ENCODE measurements at regions not wholly inside any gene's neighbourhood (a gene's known extent, or its start where the extent isn't known, plus 50 kb on each side); places are given as distances from the start of the nearest gene placed in this dataset.

- peaks cover 13% of the 10 kb centered on the region for H3K9me3 ChIP-seq (replicated peaks)
- no peaks in the 10 kb centered on the region for H3K27me3 ChIP-seq (replicated peaks)
- no peaks in the 10 kb centered on the region for H3K36me3 ChIP-seq
- H3K27ac ChIP-seq, result no peak overlapping the region
- no peak overlapping the region for H3K4me3 ChIP-seq
- H3K4me1 ChIP-seq (replicated peaks), result no peaks in the 10 kb centered on the region
- no peak for DNase-seq (ENCODE audit: low read depth in 1 of 2, low spot score in 2 of 2)
Observed at GRCh38 chr10:120993089-120993488, 141.9 kb downstream of the WDR11 start.

GRCh38 chr10:120995768-120996167, 144.6 kb downstream of the WDR11 start:
- Histone ChIP-seq H3K36me3 (no peaks in the 10 kb centered on the region), H3K27ac (no peak overlapping the region), H3K4me1 (replicated peaks) (no peaks in the 10 kb centered on the region), H3K27me3 (replicated peaks) (no peaks in the 10 kb centered on the region), H3K4me3 (no peak overlapping the region), H3K9me3 (replicated peaks) (peaks cover 17% of the 10 kb centered on the region)
- no peak for DNase-seq (ENCODE audit: low read depth in 1 of 2, low spot score in 2 of 2)

GRCh38 chr10:120996456-120997034, 145.4 kb downstream of the WDR11 start:
- Histone ChIP-seq H3K27ac (no peak overlapping the region), H3K36me3 (no peaks in the 10 kb centered on the region), H3K4me3 (no peak overlapping the region), H3K4me1 (replicated peaks) (no peaks in the 10 kb centered on the region), H3K27me3 (replicated peaks) (no peaks in the 10 kb centered on the region), H3K9me3 (replicated peaks) (peaks cover 11% of the 10 kb centered on the region)
- DNase-seq (ENCODE audit: low read depth in 1 of 2, low spot score in 2 of 2), result no peak

GRCh38 chr10:120997313-120997712, 146.2 kb downstream of the WDR11 start:
- Histone ChIP-seq H3K27ac (no peak overlapping the region), H3K4me1 (replicated peaks) (no peaks in the 10 kb centered on the region), H3K9me3 (replicated peaks) (peaks cover 8% of the 10 kb centered on the region), H3K4me3 (no peak overlapping the region), H3K36me3 (no peaks in the 10 kb centered on the region), H3K27me3 (replicated peaks) (no peaks in the 10 kb centered on the region)
- DNase-seq (ENCODE audit: low read depth in 1 of 2, low spot score in 2 of 2), result no peak

- peak in 1 of 2 experiments; percentile 16 for DNase-seq (ENCODE audit: low read depth in 1 of 2, low spot score in 2 of 2)
- Histone ChIP-seq H3K9me3 (replicated peaks) (peaks cover 8% of the 10 kb centered on the region; the same call in 1 of the 2 replicates), H3K27ac (no peak overlapping the region), H3K4me1 (replicated peaks) (no peaks in the 10 kb centered on the region), H3K4me3 (no peak overlapping the region), H3K27me3 (replicated peaks) (no peaks in the 10 kb centered on the region), H3K36me3 (no peaks in the 10 kb centered on the region)
Observed at GRCh38 chr10:120997756-120998155, 146.6 kb downstream of the WDR11 start.

GRCh38 chr10:120998251-120998650, 147.1 kb downstream of the WDR11 start:
- H3K4me1 ChIP-seq (replicated peaks), result no peaks in the 10 kb centered on the region
- no peak overlapping the region for H3K4me3 ChIP-seq
- no peaks in the 10 kb centered on the region for H3K27me3 ChIP-seq (replicated peaks)
- no peaks in the 10 kb centered on the region for H3K36me3 ChIP-seq
- H3K27ac ChIP-seq, result no peak overlapping the region
- H3K9me3 ChIP-seq (replicated peaks), result peaks cover 8% of the 10 kb centered on the region; the same call in 1 of the 2 replicates
- no peak for DNase-seq (ENCODE audit: low read depth in 1 of 2, low spot score in 2 of 2)

GRCh38 chr10:120998782-120999285, 147.7 kb downstream of the WDR11 start:
- DNase-seq (ENCODE audit: low read depth in 1 of 2, low spot score in 2 of 2), result peak in 1 of 2 experiments; percentile 15
- Histone ChIP-seq H3K9me3 (replicated peaks) (peaks cover 11% of the 10 kb centered on the region), H3K4me1 (replicated peaks) (no peaks in the 10 kb centered on the region), H3K27me3 (replicated peaks) (no peaks in the 10 kb centered on the region), H3K36me3 (no peaks in the 10 kb centered on the region), H3K4me3 (no peak overlapping the region), H3K27ac (no peak overlapping the region)

- DNase-seq (ENCODE audit: low read depth in 1 of 2, low spot score in 2 of 2), result peak in 1 of 2 experiments; percentile 24
Observed at GRCh38 chr10:120999868-121000267, 148.7 kb downstream of the WDR11 start.

GRCh38 chr10:121002586-121003205, 151.5 kb downstream of the WDR11 start:
- no peaks in the 10 kb centered on the region for H3K27me3 ChIP-seq (replicated peaks)
- H3K9me3 ChIP-seq (replicated peaks), result peaks cover 14% of the 10 kb centered on the region
- H3K4me3 ChIP-seq, result no peak overlapping the region
- no peak overlapping the region for H3K27ac ChIP-seq
- H3K4me1 ChIP-seq (replicated peaks), result no peaks in the 10 kb centered on the region
- DNase-seq (ENCODE audit: low read depth in 1 of 2, low spot score in 2 of 2), result no peak
- H3K36me3 ChIP-seq, result no peaks in the 10 kb centered on the region

More at GRCh38 chr10:120999868-121000267, 148.7 kb downstream of the WDR11 start:
- H3K36me3 ChIP-seq, result no peaks in the 10 kb centered on the region
- H3K4me1 ChIP-seq (replicated peaks), result no peaks in the 10 kb centered on the region
- H3K27me3 ChIP-seq (replicated peaks), result no peaks in the 10 kb centered on the region
- peaks cover 14% of the 10 kb centered on the region for H3K9me3 ChIP-seq (replicated peaks)
- H3K4me3 ChIP-seq, result no peak overlapping the region
- no peak overlapping the region for H3K27ac ChIP-seq

- Histone ChIP-seq H3K27me3 (replicated peaks) (no peaks in the 10 kb centered on the region), H3K4me1 (replicated peaks) (no peaks in the 10 kb centered on the region), H3K27ac (no peak overlapping the region), H3K9me3 (replicated peaks) (peaks cover 13% of the 10 kb centered on the region), H3K4me3 (no peak overlapping the region), H3K36me3 (no peaks in the 10 kb centered on the region)
- no peak for DNase-seq (ENCODE audit: low read depth in 1 of 2, low spot score in 2 of 2)
Observed at GRCh38 chr10:121005948-121006587, 154.9 kb downstream of the WDR11 start.

GRCh38 chr10:121007264-121007663, 156.1 kb downstream of the WDR11 start:
- no peak for DNase-seq (ENCODE audit: low read depth in 1 of 2, low spot score in 2 of 2)
- Histone ChIP-seq H3K4me3 (no peak overlapping the region), H3K9me3 (replicated peaks) (peaks cover 13% of the 10 kb centered on the region), H3K4me1 (replicated peaks) (no peaks in the 10 kb centered on the region), H3K36me3 (no peaks in the 10 kb centered on the region), H3K27me3 (replicated peaks) (no peaks in the 10 kb centered on the region), H3K27ac (no peak overlapping the region)

- Histone ChIP-seq H3K27ac (no peak overlapping the region), H3K4me1 (replicated peaks) (no peaks in the 10 kb centered on the region), H3K27me3 (replicated peaks) (no peaks in the 10 kb centered on the region), H3K9me3 (replicated peaks) (peaks cover 2% of the 10 kb centered on the region; the same call in 1 of the 2 replicates), H3K4me3 (no peak overlapping the region), H3K36me3 (no peaks in the 10 kb centered on the region)
- DNase-seq (ENCODE audit: low read depth in 1 of 2, low spot score in 2 of 2), result no peak
Observed at GRCh38 chr10:121015916-121016315, 164.8 kb downstream of the WDR11 start.

GRCh38 chr10:121024905-121025584, 173.9 kb downstream of the WDR11 start:
- H3K27ac ChIP-seq, result no peak overlapping the region
- H3K4me1 ChIP-seq (replicated peaks), result no peaks in the 10 kb centered on the region
- H3K9me3 ChIP-seq (replicated peaks), result peaks cover 3% of the 10 kb centered on the region
- H3K36me3 ChIP-seq, result no peaks in the 10 kb centered on the region
- H3K27me3 ChIP-seq (replicated peaks), result no peaks in the 10 kb centered on the region
- H3K4me3 ChIP-seq, result no peak overlapping the region
- no peak for DNase-seq (ENCODE audit: low read depth in 1 of 2, low spot score in 2 of 2)

GRCh38 chr10:121025731-121026130, 174.6 kb downstream of the WDR11 start:
- H3K27ac ChIP-seq, result no peak overlapping the region
- no peak overlapping the region for H3K4me3 ChIP-seq
- no peaks in the 10 kb centered on the region for H3K27me3 ChIP-seq (replicated peaks)
- no peaks in the 10 kb centered on the region for H3K4me1 ChIP-seq (replicated peaks)
- H3K9me3 ChIP-seq (replicated peaks), result peaks cover 3% of the 10 kb centered on the region
- no peak for DNase-seq (ENCODE audit: low read depth in 1 of 2, low spot score in 2 of 2)
- H3K36me3 ChIP-seq, result no peaks in the 10 kb centered on the region

Measured in SJSA1 (cell line).